PFSK-1 (cell line): ENCODE measurements at regions not wholly inside any gene's neighbourhood (a gene's known extent, or its start where the extent isn't known, plus 50 kb on each side); places are given as distances from the start of the nearest gene placed in this dataset.

Source experiments
- FOXP2 ChIP-seq: optimal IDR thresholded peaks from 2 replicates; pipeline ENCODE3; 2011; ENCODE audit warnings: borderline replicate concordance, control low read depth, inconsistent platforms; ENCODE audit not compliant: insufficient read depth; ENCODE audit errors: extremely low read length, extremely low read depth
- POLR2AphosphoS5 ChIP-seq: IDR thresholded peaks from 2 replicates; pipeline ENCODE4 v1.6.1; 2012; ENCODE audit warnings: low read depth, mild to moderate bottlenecking, control low read depth, low read length, moderate library complexity
- SIN3A ChIP-seq: IDR thresholded peaks from 2 replicates; pipeline ENCODE4 v1.6.1; 2012; ENCODE audit warnings: mild to moderate bottlenecking, low read length, moderate library complexity, borderline replicate concordance; ENCODE audit not compliant: insufficient read depth
- TAF1 ChIP-seq: IDR thresholded peaks from 2 replicates; pipeline ENCODE4 v1.6.1; 2012; ENCODE audit warnings: low read length, control low read depth, borderline replicate concordance; ENCODE audit not compliant: insufficient read depth
- TF ChIP-seq, protein P1 (sequence below), 2 experiments: IDR thresholded peaks; 2 replicates each; pipeline versions ENCODE4 v1.6.1 to v1.8.0; 2011 to 2012; ENCODE audit warnings: low read depth in 2 of 2, low read length in 2 of 2, control low read depth in 1 of 2, inconsistent platforms in 1 of 2, mild to moderate bottlenecking in 1 of 2, moderate library complexity in 1 of 2; ENCODE audit not compliant: insufficient read depth in 1 of 2

DNA sequence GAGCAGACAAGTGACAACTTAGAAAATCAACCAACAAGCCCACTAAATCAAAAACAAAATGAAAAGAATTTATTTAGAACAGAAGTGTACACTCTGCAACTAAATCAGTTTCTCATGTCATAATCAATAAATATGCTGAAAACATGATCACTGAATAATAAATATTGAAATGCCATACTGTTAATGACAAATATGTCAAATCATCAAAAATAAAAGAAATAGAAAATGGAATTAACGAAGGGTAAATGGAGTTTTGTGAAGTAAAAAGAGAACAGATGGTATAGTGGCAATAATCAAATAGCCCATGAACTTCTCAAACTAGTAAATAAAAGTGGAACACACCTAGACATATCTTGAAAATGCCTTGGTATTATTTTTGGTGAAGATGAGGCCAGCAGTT, 744.9 kb downstream of the TAF11L14 start:
- no peak for TF ChIP-seq FOXP2
- TF ChIP-seq TAF1 = no peak
- TF ChIP-seq, protein P1, sequence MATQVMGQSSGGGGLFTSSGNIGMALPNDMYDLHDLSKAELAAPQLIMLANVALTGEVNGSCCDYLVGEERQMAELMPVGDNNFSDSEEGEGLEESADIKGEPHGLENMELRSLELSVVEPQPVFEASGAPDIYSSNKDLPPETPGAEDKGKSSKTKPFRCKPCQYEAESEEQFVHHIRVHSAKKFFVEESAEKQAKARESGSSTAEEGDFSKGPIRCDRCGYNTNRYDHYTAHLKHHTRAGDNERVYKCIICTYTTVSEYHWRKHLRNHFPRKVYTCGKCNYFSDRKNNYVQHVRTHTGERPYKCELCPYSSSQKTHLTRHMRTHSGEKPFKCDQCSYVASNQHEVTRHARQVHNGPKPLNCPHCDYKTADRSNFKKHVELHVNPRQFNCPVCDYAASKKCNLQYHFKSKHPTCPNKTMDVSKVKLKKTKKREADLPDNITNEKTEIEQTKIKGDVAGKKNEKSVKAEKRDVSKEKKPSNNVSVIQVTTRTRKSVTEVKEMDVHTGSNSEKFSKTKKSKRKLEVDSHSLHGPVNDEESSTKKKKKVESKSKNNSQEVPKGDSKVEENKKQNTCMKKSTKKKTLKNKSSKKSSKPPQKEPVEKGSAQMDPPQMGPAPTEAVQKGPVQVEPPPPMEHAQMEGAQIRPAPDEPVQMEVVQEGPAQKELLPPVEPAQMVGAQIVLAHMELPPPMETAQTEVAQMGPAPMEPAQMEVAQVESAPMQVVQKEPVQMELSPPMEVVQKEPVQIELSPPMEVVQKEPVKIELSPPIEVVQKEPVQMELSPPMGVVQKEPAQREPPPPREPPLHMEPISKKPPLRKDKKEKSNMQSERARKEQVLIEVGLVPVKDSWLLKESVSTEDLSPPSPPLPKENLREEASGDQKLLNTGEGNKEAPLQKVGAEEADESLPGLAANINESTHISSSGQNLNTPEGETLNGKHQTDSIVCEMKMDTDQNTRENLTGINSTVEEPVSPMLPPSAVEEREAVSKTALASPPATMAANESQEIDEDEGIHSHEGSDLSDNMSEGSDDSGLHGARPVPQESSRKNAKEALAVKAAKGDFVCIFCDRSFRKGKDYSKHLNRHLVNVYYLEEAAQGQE (IDR thresholded peaks at IDR 0.05; ENCODE audit: insufficient read depth in 1 of 2, low read depth in 2 of 2, low read length in 2 of 2) = no peak
- TF ChIP-seq POLR2AphosphoS5 = no peak
- no peak for TF ChIP-seq SIN3A

DNA sequence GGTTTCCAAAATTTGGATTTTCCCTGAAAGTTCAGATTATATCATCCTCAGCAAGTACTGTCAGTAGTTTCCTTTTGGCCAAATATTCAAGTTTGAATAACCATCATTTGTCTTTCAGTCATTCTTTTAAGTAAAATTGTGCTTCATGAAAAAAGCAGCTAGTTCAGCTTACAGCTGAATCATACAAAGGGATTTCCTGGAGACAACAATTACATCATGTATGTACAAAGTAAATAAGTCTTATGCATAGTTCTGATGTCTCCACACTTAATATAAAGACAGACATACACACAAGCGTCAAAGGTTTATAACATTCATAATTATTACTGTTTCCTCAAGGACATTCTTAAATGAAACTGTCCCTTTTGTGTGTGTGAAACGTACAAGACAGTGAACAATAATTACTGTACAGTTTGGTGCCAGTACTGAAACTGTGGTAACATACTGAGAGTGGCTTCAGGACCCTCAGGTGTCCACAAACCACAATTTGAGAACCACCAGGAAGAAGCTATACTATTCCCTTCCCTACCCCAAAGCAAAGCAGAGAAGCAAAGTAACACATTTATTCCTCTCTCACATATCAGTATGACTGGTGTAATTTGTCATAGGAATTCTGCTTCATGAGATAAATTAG, 746.6 kb downstream of the TAF11L14 start:
- TF ChIP-seq FOXP2 = no peak
- TF ChIP-seq SIN3A = no peak
- TF ChIP-seq POLR2AphosphoS5 = no peak
- TF ChIP-seq, protein P1 (IDR thresholded peaks at IDR 0.05; ENCODE audit: insufficient read depth in 1 of 2, low read depth in 2 of 2, low read length in 2 of 2) = no peak
- no peak for TF ChIP-seq TAF1

DNA sequence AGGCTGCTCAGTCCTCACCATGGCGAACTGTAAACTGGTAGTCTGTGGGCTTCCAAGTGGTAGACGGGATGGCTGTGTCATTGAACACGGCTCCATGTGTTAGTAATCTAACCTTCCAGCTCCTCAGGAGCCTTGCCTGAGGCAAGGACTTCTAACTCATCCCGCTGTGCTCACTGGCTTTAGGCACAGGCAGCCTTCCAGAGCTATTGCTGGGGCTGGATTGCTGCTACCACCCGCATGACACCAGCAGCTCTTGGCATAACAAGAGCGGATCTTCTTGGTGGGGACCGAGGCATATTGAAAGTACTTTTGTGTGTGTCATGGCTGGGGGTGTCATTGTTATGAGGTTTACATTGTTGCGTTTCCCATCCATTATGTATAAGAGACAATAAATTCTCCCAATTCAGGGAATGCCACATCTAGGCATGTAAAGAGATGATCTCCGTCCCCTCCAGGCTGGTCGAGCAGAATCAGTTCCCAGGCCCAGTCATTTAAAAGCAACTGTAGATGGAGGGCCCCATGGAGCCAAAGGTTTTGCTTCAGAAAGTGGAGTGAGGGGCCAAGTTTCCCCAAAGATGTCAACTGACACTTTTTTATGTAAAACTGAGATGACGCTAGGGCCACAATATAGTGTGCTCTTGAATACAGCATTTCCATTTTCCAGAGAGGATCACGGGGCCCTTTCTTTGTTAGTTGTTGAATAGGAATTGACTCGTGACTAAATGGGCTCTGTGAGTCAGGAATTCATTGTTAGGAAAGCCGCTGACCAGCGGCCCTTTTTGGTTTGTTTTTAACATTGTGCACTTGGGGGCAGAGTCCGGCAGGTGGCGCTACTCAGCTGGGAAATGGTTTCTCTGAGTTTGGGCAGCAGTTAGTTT, 759.5 kb downstream of the TAF11L14 start:
- no peak for TF ChIP-seq POLR2AphosphoS5
- TF ChIP-seq, protein P1 (IDR thresholded peaks at IDR 0.05; ENCODE audit: insufficient read depth in 1 of 2, low read depth in 2 of 2, low read length in 2 of 2) = peak in 1 of 2 experiments; percentile 72; a peak in 2 of 4 replicates

DNA sequence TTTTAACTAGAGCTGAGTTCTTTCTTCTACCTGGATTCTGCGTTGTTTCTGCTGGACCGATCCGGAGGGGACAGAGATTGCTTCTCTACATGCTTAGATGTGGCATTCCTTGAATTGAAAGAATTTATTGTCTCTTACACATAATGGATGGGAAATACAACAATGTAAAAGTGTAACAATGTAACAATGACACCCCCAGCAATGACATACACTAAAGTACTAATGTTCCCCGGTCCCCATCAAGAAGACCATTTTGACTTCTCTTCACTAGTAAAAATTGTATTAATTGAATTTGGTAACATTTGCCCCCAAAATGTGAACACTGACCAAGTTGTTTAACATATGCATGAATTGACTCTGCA, 760.2 kb downstream of the TAF11L14 start:
- TF ChIP-seq FOXP2 (no peak), TAF1 (no peak), POLR2AphosphoS5 (no peak), SIN3A (no peak)
- TF ChIP-seq, protein P1 (IDR thresholded peaks at IDR 0.05; ENCODE audit: insufficient read depth in 1 of 2, low read depth in 2 of 2, low read length in 2 of 2) = no peak
